H1 (cell line): ENCODE measurements at regions not wholly inside any gene's neighbourhood (a gene's known extent, or its start where the extent isn't known, plus 50 kb on each side); places are given as distances from the start of the nearest gene placed in this dataset.

ENCODE experiments used
- KDM4A ChIP-seq: IDR thresholded peaks from one replicate; pipeline ENCODE4 v1.7.1; 2012; ENCODE audit warnings: low read depth, mild to moderate bottlenecking, moderate library complexity, low read length, inconsistent platforms; ENCODE audit not compliant: severe bottlenecking
- TAF7 ChIP-seq: optimal IDR thresholded peaks from 2 replicates; pipeline ENCODE3; 2011; ENCODE audit warnings: low read depth, mild to moderate bottlenecking, inconsistent platforms, low read length, moderate library complexity, borderline replicate concordance

- TF ChIP-seq TAF7 = peak; percentile 56
- TF ChIP-seq KDM4A = no peak
These were observed 274.9 kb upstream of the LDB2 start (continued) for GRCh38 chr4:17173300-17173699.
